ENCODE measurements at regions not wholly inside any gene's neighbourhood (a gene's known extent, or its start where the extent isn't known, plus 50 kb on each side); places are given as distances from the start of the nearest gene placed in this dataset.
"Not testable (repeated sequence)": the region's sequence is repeated elsewhere in the genome, so short reads cannot be mapped to it uniquely, and the experiment has no call there.

DNA sequence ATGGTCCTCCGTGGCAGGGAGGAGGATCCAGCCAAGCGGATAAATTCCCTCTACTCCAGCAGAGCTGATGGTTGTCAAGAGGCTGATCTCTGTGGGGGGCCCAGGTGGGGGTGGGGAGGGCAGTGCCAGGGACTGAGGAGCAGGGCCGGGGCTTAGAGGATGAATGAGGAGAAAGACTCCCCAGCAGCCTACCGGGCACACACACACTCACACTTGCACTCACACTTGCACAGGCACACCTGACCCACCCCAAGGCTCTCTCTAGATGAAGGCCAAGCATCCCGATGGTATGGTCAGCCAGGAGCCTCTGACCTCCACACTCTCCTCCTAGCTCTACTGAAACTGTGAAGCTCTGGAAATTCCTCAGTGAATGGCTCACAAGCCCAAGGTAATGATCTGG, 131.3 kb upstream of the PRR20G start:
- DNase-seq (ENCODE audit: low read depth), result no peak

DNA sequence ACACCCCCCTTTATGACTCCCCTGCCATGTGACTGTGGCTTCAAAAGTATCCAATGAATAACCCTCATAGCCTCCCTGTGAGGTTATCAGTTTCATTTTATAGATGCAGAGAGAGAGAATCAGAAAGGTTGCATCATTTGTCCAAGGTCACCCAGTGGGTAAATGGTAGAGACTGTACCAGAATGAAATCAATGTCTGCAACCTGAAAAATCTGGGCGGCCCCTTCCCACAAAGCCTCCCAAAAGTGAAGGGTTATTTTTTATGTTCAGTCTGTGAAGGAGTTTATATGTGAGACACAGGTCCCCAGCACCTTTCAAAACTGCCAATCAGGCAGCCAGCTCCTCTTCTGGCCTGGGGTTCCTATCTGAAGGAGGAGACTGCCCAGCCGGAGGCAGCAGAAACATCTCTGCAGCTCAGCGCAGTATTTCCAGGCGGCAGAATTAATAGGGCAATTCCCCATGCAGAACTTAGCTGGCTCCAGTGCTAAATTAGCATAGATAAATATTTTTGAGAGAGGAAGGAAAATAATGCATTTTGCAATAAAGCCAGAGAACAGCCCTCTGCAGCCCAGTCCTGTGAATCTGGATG, 130.8 kb upstream of the PRR20G start:
- DNase-seq (ENCODE audit: low read depth), result no peak

DNA sequence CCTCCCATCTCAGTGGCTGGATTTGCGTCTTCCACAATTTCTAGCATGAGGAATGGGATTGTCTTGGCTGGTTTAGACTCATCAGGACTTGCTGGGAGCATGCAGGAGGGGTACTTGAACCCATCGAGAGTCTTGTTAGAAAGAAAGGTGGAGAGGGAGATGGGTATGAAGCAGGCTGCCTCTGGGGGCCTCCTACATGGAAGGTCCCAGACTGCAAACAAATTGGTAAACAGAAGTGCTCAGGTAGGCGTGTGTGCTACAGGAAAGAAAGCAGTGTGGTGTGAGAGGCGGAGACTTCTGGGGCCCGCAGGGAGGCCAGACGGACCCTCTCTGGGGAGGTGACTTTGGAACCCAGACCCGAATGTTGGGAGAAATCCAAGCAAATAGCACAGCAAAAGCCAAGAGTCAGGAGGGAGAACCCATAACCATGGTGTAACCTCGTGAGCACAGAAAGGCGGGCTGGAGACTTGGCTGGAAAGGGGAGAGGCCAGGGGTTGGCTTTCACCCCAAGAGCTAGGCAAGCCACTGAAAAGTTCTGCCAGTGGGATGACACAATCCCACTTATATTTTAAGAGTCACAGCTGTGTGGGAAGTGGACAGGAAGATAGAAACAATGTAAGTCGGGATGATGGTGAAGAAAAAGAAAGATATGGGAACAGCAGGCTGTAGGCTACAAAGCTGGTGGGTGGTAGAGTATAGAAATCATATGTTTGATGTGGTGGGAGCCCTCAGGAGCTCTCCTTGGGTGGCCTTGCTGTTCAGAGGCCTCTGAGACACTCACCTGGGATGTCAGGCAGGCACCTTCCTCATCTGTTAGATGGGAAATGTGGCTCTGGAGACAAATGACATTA, 130.1 kb upstream of the PRR20G start:
- no peak for DNase-seq (ENCODE audit: low read depth)

DNA sequence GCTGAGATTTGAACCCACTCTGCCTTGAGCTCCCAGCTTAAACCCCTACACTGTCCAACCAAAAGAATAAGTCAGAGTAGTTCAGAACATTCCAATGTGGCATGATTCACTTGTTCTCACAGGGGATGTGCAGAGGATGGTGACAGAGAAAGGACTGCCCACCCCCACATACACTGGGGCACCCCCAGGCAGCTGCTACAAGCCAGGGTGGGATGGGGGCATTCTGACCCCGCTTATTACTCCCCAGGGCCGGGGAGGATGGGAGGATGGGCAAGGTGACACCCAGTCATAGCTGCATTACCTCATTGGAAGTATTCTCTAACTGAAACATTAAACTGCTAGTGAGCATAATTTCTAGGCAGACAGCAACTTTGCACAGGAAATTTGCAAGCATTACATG, 126.0 kb upstream of the PRR20G start:
- DNase-seq (ENCODE audit: low read depth), result no peak

DNA sequence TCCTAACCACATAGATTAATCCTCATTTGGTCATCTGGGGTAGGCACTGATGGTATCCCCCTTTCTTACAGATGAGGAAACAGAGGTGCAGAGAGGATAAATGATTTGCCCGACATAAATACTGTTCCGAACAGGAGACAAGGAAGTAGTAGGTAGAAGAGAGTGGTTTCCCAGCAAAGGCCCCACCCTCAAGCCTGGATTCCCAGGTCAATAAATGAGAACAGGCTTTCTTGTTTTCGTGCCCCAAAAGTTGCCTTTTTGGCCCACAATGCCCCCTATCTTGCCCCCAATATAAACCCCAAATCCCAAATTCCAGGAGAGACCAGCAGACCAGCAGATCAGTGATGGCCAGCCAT, 125.5 kb upstream of the PRR20G start:
- DNase-seq (ENCODE audit: low read depth), result no peak

DNA sequence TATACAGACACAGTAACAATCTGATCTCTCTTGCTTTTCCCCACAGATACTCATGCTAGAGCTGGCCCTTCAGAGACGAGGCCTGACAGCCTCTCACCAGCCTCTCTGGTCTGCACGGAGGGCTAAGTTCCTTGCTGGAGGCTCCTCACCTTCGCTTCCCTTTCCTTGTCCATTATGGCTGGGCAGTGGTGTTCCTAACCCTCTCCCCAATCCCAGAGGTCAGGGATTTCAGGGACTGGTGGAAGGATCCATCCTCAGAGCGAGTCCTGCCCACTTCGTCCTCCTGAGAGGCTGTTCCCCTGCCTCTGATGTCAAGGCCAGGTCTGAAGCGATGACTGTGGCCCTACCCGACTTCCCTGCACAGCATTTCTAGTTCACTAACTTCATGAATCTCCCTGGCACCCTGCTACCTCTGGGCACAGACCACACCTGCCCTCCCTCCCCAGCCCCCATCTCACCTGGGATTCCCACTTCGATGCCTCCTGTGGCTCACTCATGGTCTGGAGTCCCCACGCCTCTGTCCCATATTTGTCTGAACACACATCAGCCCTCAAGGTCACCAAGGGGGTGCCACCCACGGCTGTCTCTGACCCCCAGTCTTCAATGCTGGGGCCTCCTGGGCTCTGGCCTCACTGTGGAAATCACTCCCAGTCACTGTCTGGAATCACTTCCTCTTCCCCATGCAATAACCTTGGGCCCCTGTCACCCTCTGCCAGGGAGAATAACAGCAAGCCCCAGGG, 124.9 kb upstream of the PRR20G start:
- no peak for DNase-seq (ENCODE audit: low read depth)

DNA sequence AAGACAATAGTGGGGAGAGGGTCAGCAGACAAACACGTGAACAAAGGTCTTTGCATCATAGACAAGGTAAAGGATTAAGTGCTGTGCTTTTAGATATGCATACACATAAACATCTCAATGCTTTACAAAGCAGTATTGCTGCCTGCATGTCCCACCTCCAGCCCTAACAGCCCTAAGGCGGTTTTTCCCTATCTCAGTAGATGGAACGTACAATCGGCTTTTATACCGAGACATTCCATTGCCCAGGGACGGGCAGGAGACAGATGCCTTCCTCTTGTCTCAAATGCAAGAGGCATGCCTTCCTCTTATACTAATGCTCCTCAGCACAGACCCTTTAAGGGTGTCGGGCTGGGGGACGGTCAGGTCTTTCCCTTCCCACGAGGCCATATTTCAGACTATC, 124.0 kb upstream of the PRR20G start:
- DNase-seq (ENCODE audit: low read depth), result not testable (repeated sequence)

DNA sequence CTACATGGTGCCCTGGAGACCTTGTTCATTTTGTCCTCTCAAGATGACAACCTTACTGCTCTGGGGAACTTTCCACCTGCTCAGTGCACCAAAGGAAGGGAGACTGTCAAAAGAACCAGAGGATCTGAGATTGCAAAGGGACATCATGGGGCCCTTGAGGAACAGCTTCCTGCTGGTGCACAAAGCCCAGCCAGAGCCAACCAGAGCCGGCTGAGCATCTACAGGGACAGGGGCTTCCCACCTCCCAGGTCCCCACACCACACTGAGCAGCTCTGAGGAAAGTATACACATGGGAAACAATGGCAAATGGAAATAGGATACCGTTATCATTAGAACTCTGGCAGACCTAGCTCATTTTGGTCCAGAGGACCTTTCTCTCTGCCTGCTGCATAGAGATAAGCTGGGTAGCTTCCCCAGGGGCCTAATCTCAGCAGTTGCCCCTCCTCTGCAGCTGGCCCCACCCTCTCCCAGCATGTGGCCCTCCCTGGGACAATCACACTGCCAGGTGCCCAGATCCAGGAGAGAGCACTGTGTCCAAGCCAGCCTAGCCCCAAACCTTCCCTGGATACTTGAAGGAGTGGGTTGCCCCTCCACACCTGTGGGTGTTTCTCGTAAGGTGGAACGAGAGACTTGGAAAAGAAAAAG, 123.4 kb upstream of the PRR20G start:
- no peak for DNase-seq (ENCODE audit: low read depth)

DNA sequence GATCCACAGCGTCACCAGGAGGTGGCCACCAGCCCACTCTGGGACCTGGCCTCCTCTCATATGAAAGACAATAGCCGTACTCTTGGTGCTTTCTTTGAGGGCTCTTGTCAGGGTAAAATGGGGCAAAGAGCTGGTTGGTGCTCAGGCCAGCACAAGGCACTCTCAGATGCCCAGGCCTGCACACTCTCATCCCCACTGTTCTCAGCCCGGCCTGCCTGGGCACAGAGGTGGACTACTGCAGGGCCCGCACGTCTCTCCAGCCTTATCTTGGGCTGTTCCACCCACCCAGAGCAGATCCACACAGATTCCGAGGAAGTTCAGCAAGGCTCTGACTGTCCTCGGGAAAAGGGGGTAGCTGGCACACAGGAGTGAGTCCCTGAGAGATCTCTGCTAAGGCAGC, 122.8 kb upstream of the PRR20G start:
- no peak for DNase-seq (ENCODE audit: low read depth)

DNA sequence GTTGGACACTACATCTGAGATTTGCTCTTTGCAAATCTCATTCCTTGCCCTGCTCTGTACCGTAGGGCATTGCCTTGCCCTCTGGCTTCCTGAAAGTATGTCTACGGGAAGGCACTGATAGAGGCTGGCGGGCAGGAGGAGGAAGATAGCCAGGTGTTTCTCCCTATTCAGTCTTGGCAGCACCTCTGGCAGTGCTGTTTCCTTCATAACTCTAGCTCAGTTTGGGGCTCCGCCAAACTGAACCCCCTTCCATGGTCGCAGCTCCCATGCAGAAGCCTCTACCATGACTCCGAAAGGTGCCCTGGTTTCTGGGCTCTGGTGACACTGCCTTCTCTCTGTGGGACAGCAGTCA, 122.3 kb upstream of the PRR20G start:
- no peak for DNase-seq (ENCODE audit: low read depth)

DNA sequence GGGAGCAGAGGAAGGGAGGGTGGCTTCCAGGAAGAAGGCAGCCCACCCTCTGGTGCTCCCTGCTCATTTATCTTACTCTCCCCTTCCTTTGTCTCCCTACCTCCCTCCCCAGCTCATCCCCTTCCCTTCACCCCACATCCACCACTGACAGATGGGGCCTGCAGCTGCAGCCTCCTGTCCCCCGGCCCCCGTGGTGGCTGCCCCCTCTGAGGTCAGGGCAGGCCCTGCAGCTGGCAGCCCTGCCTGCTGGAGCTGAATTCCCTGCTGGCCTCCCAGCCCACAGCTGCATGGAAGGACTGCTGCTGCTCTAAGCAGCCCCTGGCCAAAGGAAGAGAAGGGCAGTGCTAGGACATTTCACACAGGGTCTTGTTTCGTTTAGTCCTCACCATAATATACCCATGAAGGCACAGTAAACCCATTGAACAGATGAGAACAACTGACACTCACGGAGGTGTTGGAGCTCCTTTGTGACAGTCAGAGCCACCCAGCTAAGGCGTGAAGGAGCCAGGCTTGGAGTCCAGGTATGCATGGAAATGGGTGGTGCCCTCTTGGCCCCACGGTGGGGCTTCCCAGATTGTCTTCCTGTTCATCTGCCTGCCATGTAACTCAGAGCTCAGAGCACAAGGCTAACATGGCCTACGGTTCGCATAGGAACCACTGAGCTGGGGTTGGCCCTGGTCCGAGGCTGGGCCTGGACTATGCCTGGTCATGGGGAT, 121.7 kb upstream of the PRR20G start:
- DNase-seq (ENCODE audit: low read depth), result no peak

DNA sequence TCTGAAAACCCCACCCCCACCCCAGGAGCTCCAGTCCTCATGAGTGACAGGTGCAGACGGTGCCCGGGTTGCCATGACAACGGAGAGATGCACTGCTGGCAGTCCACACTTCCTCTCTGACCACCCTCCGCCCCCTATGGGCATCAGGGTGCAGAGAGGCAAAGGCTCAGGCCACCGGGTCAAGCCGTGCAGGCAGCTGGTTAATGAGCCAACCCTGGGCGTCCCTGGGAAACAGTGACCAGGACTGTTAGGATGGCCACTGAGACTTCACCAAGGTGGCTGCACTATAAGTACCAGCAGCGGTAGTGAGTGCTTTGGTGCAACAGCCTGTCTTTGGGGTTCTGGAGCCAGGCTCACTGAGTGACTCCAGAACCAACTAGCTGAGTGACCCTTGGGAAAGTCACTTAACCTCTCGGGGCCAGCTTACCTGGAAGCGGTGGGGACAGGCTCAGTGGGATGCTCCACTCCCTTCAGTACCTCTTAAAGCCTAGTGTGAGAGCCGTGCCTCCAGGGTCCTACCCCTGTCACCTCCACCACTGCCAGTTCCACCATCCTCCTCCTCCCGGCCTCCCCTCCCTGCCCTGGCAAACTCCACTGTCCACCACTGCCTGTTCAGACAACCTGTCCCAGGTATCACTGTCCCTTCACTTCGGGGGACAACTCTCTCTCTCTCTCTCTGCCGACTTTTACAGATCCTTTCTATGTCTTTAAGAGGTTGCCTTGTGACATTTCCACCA, 121.0 kb upstream of the PRR20G start:
- no peak for DNase-seq (ENCODE audit: low read depth)

DNA sequence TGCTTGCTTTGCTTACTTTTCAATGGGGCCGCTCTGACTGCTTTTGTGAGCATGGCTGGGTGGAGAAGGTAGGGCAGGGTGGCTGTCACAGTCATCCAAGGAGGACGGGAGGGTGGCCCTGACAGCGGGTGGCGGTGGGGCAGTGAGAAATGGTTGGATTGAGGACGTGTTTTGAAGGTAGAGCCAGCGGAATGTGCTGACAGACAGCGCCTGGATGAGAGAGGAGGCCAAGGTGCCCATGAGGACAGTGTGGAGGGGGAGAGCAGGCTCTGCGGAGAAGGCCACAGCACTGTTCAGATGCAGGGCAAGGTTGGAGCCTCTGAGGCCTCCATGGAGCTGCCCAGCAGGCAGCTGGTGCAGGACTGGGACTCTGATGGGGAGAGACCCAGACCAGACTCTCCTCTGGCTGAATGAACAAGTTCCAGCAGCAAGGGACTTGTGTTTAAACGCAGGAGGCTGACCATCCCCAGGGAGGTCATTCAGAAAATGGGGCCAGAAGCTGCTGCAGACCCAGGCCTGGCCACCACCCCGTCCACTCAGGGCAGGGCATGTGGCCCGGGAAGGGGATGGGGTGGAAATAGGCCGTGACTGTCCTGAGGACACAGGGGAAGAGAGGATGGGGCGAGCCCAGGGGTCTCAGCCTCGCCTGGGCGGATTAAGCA, 120.3 kb upstream of the PRR20G start:
- DNase-seq (ENCODE audit: low read depth), result no peak

DNA sequence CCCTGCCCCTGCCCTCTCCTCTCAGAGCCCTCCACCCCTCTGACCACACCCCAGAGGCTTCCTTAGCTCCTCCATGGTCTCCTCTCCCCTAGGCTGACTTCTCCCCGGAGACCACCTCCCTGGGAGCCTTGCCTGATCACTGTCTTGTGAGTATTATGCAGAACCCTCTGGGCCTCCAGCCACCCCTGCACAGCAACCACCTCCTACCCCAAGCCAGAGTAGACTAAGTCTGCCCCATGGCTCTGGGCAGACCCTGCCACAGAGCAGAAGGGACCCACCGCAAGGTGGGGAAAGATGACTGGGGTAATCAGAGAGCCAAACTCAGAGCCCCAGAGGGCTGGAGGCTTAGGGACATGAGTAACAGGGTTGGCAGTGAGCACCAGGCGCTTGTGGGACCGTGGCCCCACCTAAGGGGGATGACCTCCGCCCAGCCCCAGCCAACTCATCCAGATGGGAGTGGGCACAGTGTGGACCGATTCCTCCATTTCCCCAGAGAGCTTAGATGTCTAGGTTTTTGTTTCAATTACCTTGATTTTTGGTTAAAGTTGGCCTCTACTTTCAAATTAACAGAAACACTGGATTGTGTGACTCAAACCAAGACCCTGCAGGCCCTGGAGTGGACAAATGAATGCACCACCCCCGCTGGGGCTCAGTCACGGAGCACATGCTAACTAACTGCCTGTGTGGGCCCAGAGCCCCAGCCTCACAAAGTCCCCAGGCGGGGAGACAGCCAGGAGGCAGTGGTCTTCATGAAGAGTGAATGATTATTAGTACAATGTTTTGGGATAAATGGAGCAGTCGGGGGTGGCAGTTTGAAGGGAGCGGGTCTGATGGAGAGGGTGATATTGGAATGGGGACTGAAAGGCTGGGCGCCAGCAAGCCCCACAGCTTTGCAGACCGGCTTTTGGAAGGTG, 119.4 kb upstream of the PRR20G start:
- no peak for DNase-seq (ENCODE audit: low read depth)

DNA sequence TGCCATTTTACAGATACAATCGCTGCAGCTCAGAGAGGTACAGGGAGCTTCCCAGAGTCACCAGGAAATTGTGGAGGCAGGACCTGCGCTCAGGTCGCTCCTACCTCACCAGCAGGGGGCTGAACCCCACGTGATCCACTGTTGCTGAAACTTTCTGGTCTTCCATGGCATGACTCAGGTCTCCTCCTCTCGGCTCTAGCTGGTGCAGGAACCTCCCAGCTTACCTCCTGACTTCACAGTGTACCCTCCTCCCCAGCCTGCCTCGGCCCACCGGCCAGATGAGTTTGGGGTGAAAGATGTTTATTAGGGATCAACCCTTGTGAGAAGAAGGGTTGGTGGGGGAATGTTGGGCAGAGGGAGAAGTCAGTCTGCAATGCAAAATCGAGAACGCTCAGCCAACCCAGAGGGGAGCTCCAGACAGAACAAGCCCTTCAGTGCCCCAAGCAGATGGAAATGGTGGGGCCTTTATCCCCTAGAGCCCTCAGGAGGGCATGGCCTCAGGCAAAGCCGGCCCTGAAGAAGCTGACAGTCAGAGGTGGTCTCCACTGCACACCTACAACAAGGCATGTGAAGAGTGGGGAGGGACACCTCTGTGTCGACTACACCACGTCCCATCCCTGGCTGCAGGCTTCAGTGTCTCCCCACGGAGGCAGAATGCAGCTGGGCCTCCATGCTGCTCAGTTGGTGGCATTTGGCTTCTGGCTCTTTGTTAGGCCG, 118.6 kb upstream of the PRR20G start:
- no peak for DNase-seq (ENCODE audit: low read depth)

DNA sequence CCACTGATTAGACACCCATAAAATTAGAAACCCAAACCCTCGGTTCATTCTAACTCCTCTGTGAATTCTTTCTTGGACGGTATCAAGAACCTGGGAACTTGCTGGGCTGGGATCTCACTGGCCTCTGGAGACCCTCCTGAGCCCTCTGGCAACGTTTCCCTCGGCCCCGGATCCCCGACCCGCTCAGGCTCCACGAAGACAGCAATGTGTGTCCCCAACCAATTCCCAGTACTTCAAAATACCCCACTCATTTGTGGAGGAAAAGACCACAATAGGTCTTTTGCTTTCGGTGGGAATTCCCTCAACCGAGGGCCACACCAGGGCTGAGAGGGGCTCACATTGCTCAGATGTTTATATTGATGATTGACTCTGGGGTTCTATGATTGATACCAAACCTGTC, 117.9 kb upstream of the PRR20G start:
- no peak for DNase-seq (ENCODE audit: low read depth)

DNA sequence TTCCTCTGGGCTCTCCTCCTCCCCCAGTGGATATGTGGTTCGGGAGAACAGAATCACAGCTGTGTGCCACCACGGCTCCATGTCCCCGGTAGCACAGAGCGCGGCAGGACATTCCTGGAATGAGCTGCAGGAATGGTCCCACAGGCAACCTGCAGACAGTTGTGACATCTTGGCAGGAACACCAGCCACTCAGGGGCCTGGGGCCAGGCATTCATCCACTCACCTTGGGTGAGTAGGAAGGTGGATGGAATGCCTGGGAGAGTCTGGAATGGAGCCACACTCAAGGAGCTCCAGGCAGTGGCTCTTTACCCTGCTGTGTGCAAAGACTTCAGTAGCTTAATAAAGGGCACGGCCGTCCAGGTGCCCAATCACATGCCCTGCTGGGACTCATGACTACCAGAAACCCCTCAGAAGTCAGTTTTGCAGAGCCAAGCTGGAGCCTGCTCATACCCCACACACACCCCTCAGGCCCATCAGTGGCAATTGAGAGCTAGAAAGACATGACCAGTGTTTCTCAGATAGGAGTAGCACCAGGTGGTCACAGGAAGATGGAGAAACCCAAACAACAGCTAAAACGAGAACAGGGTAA, 117.3 kb upstream of the PRR20G start:
- DNase-seq (ENCODE audit: low read depth), result no peak
